ENCODE measurements at regions not wholly inside any gene's neighbourhood (a gene's known extent, or its start where the extent isn't known, plus 50 kb on each side); places are given as distances from the start of the nearest gene placed in this dataset.
"Not testable (repeated sequence)": the region's sequence is repeated elsewhere in the genome, so short reads cannot be mapped to it uniquely, and the experiment has no call there.

- no peaks in the 10 kb centered on the region for H3K27me3 ChIP-seq
- H3K9me3 ChIP-seq, result no peaks in the 10 kb centered on the region
- no peak overlapping the region for H3K27ac ChIP-seq
- H3K4me3 ChIP-seq (ENCODE audit: low read depth in 1 of 2, low read length in 1 of 2), result no peak overlapping the region
- H3K4me1 ChIP-seq (ENCODE audit: control insufficient read depth in 1 of 2, insufficient read depth in 1 of 2, low read depth in 1 of 2, low read length in 1 of 2), result peaks cover 4% of the 10 kb centered on the region in 2 experiments
- TF ChIP-seq CTCF (IDR thresholded peaks at IDR 0.05), result no peak
- no peaks in the 10 kb centered on the region for H3K36me3 ChIP-seq
Observed at GRCh38 chr14:61609191-61609843, 86.0 kb upstream of the HIF1A start.

- no peak overlapping the region for H3K4me3 ChIP-seq (ENCODE audit: low read depth in 1 of 2, low read length in 1 of 2)
- H3K4me1 ChIP-seq (ENCODE audit: control insufficient read depth in 1 of 2, insufficient read depth in 1 of 2, low read depth in 1 of 2, low read length in 1 of 2), result peaks cover 7 to 8% of the 10 kb centered on the region in 2 experiments
- no peak for TF ChIP-seq CTCF (IDR thresholded peaks at IDR 0.05)
- H3K27ac ChIP-seq, result no peak overlapping the region
- H3K36me3 ChIP-seq, result no peaks in the 10 kb centered on the region
- no peaks in the 10 kb centered on the region for H3K9me3 ChIP-seq
- H3K27me3 ChIP-seq, result no peaks in the 10 kb centered on the region
Observed at GRCh38 chr14:61609884-61610283, 85.4 kb upstream of the HIF1A start.

GRCh38 chr14:61610900-61611299 lies 84.4 kb upstream of the HIF1A start:
- H3K4me1 ChIP-seq (ENCODE audit: control insufficient read depth in 1 of 2, insufficient read depth in 1 of 2, low read depth in 1 of 2, low read length in 1 of 2), result peaks cover 8% of the 10 kb centered on the region in 2 experiments
- no peaks in the 10 kb centered on the region for H3K27me3 ChIP-seq
- no peaks in the 10 kb centered on the region for H3K36me3 ChIP-seq
- H3K27ac ChIP-seq, result no peak overlapping the region
- no peak for TF ChIP-seq CTCF (IDR thresholded peaks at IDR 0.05)
- no peaks in the 10 kb centered on the region for H3K9me3 ChIP-seq
- no peak overlapping the region for H3K4me3 ChIP-seq (ENCODE audit: low read depth in 1 of 2, low read length in 1 of 2)

GRCh38 chr14:61611880-61612630 lies 83.3 kb upstream of the HIF1A start:
- Histone ChIP-seq H3K9me3 (no peaks in the 10 kb centered on the region), H3K4me1 (ENCODE audit: control insufficient read depth in 1 of 2, insufficient read depth in 1 of 2, low read depth in 1 of 2, low read length in 1 of 2) (peaks cover 8% of the 10 kb centered on the region in 2 experiments), H3K4me3 (ENCODE audit: low read depth in 1 of 2, low read length in 1 of 2) (no peak overlapping the region), H3K36me3 (no peaks in the 10 kb centered on the region), H3K27ac (no peak overlapping the region), H3K27me3 (no peaks in the 10 kb centered on the region)
- no peak for TF ChIP-seq CTCF (IDR thresholded peaks at IDR 0.05)

- not testable (repeated sequence) for H3K9me3 ChIP-seq; H3K27ac ChIP-seq; H3K4me1 ChIP-seq (ENCODE audit: control insufficient read depth in 1 of 2, insufficient read depth in 1 of 2, low read depth in 1 of 2, low read length in 1 of 2); H3K27me3 ChIP-seq; H3K4me3 ChIP-seq (ENCODE audit: low read depth in 1 of 2, low read length in 1 of 2); H3K36me3 ChIP-seq
Observed at GRCh38 chr14:61613006-61613405, 82.3 kb upstream of the HIF1A start.

- H3K4me3 ChIP-seq (ENCODE audit: low read depth in 1 of 2, low read length in 1 of 2), result no peak overlapping the region
- no peak for TF ChIP-seq CTCF (IDR thresholded peaks at IDR 0.05)
Observed at GRCh38 chr14:61614693-61615092, 80.6 kb upstream of the HIF1A start.

More at GRCh38 chr14:61614693-61615092, 80.6 kb upstream of the HIF1A start:
- H3K4me1 ChIP-seq (ENCODE audit: control insufficient read depth in 1 of 2, insufficient read depth in 1 of 2, low read depth in 1 of 2, low read length in 1 of 2), result peaks cover 13 to 16% of the 10 kb centered on the region in 2 experiments
- H3K9me3 ChIP-seq, result no peaks in the 10 kb centered on the region
- H3K27ac ChIP-seq, result peak overlapping the region; percentile 38
- H3K27me3 ChIP-seq, result no peaks in the 10 kb centered on the region
- H3K36me3 ChIP-seq, result no peaks in the 10 kb centered on the region
